Calu3 (cell line): ENCODE measurements at regions not wholly inside any gene's neighbourhood (a gene's known extent, or its start where the extent isn't known, plus 50 kb on each side); places are given as distances from the start of the nearest gene placed in this dataset.

Experiments used
- BruUV-seq: library from RNA; stranded (reverse); fragments of 400-500 nt; replicated peaks from 2 replicates; lab custom pipeline; 2021; lab: Mats Ljungman, UMichigan
- CTCF ChIA-PET: fragments of 300-600 bp; sonication (Branson Sonifier 250); formaldehyde crosslinking; loops from one replicate; lab custom pipeline; 2022; ENCODE audit warnings: antibody characterized with exemption; lab: Charles Lee
- DNase-seq: peaks from one replicate; pipeline ENCODE4 v3.0.0; 2022
- H3K27ac Mint-ChIP-seq: one replicate; pipeline ENCODE4 v1.8.0; 2022; ENCODE audit warnings: mixed read lengths; ENCODE audit not compliant: unreplicated experiment
- H3K27me3 Mint-ChIP-seq: one replicate; pipeline ENCODE4 v1.8.0; 2022; ENCODE audit warnings: mixed read lengths; ENCODE audit not compliant: unreplicated experiment
- H3K36me3 Mint-ChIP-seq: one replicate; pipeline ENCODE4 v1.8.0; 2022; ENCODE audit warnings: mild to moderate bottlenecking, moderate library complexity, mixed read lengths; ENCODE audit not compliant: insufficient read depth, unreplicated experiment
- H3K4me1 Mint-ChIP-seq: one replicate; pipeline ENCODE4 v1.8.0; 2022; ENCODE audit warnings: mild to moderate bottlenecking, low read depth, mixed read lengths; ENCODE audit not compliant: unreplicated experiment
- H3K4me3 Mint-ChIP-seq: one replicate; pipeline ENCODE4 v1.8.0; 2022; ENCODE audit warnings: mild to moderate bottlenecking, low read depth, moderate library complexity, mixed read lengths; ENCODE audit not compliant: unreplicated experiment
- H3K9me3 Mint-ChIP-seq: one replicate; pipeline ENCODE4 v1.8.0; 2022; ENCODE audit warnings: low read depth, mixed read lengths; ENCODE audit not compliant: unreplicated experiment
- CTCF ChIP-seq: fragments of 200-600 bp; IDR thresholded peaks from one replicate; pipeline ENCODE4 v1.8.0; 2022; ENCODE audit warnings: antibody characterized with exemption; ENCODE audit not compliant: unreplicated experiment
- intact Hi-C: fragments of 100-400 bp; cut with micrococcal nuclease; formaldehyde crosslinking; loops from one replicate; pipeline ENCODE4 v1.10.0; 2022; ENCODE audit not compliant: unreplicated experiment

GRCh38 chr12:13718271-13718670, 263.1 kb downstream of the GRIN2B start:
- no peak overlapping the region for H3K27ac Mint-ChIP-seq
- no peaks in the 10 kb centered on the region for H3K9me3 Mint-ChIP-seq
- no peaks in the 10 kb centered on the region for H3K36me3 Mint-ChIP-seq
- BruUV-seq: no TSS peak
- H3K4me1 Mint-ChIP-seq: no peaks in the 10 kb centered on the region
- intact Hi-C loops: no loop called here
- TF ChIP-seq CTCF: no peak
- DNase-seq: no peak
- peaks cover 63% of the 10 kb centered on the region for H3K27me3 Mint-ChIP-seq
- CTCF ChIA-PET: no interaction called here
- no peak overlapping the region for H3K4me3 Mint-ChIP-seq

- no TSS peak for BruUV-seq
- no peak overlapping the region for H3K27ac Mint-ChIP-seq
- no peaks in the 10 kb centered on the region for H3K9me3 Mint-ChIP-seq
- peaks cover 48% of the 10 kb centered on the region for H3K27me3 Mint-ChIP-seq
- CTCF ChIA-PET: no interaction called here
- H3K4me3 Mint-ChIP-seq: no peak overlapping the region
- no peaks in the 10 kb centered on the region for H3K4me1 Mint-ChIP-seq
- no peak for TF ChIP-seq CTCF
- no peaks in the 10 kb centered on the region for H3K36me3 Mint-ChIP-seq
- no peak for DNase-seq
- intact Hi-C loops: no loop called here
Measured at GRCh38 chr12:13716119-13716518, 265.3 kb downstream of the GRIN2B start.

- H3K4me3 Mint-ChIP-seq: no peak overlapping the region
- H3K4me1 Mint-ChIP-seq: no peaks in the 10 kb centered on the region
- CTCF ChIA-PET: interaction anchor here (0.6 kb wide), 1 partner anchor 1288 kb away, joined by 3 read pairs; no protein-coding TSS in a partner anchor
- intact Hi-C loops: no loop called here
- no TSS peak for BruUV-seq
- no peak for TF ChIP-seq CTCF
- H3K36me3 Mint-ChIP-seq: no peaks in the 10 kb centered on the region
- H3K9me3 Mint-ChIP-seq: no peaks in the 10 kb centered on the region
- no peak overlapping the region for H3K27ac Mint-ChIP-seq
- DNase-seq: no peak
- H3K27me3 Mint-ChIP-seq: peaks cover 33% of the 10 kb centered on the region
Measured at GRCh38 chr12:13713556-13714410, 267.6 kb downstream of the GRIN2B start.

GRCh38 chr12:13707829-13708228, 273.6 kb downstream of the GRIN2B start:
- BruUV-seq: no TSS peak
- CTCF ChIA-PET: no interaction called here
- no peak for DNase-seq
- Mint-ChIP-seq H3K4me3 (no peak overlapping the region), H3K36me3 (no peaks in the 10 kb centered on the region), H3K27ac (no peak overlapping the region), H3K9me3 (no peaks in the 10 kb centered on the region), H3K4me1 (no peaks in the 10 kb centered on the region), H3K27me3 (peaks cover 44% of the 10 kb centered on the region)
- no peak for TF ChIP-seq CTCF
- intact Hi-C loops: no loop called here
